DND-41 (cell line): ENCODE measurements at regions not wholly inside any gene's neighbourhood (a gene's known extent, or its start where the extent isn't known, plus 50 kb on each side); places are given as distances from the start of the nearest gene placed in this dataset.

Source experiments
- CTCF ChIP-seq: IDR thresholded peaks from 2 replicates; pipeline ENCODE4 v1.5.1; 2012; ENCODE audit warnings: borderline replicate concordance, low read length, moderate library complexity, mild to moderate bottlenecking; ENCODE audit not compliant: poor library complexity, severe bottlenecking; ENCODE audit errors: extremely low read depth
- EZH2 ChIP-seq: IDR thresholded peaks from 3 replicates; pipeline ENCODE4 v1.6.1; 2012; ENCODE audit warnings: borderline replicate concordance, low read depth, mild to moderate bottlenecking, moderate library complexity, low read length, inconsistent platforms; ENCODE audit not compliant: severe bottlenecking

GRCh38 chrX:150236327-150236726, 126.8 kb upstream of the MAMLD1 start:
- TF ChIP-seq CTCF, result no peak
- no peak for TF ChIP-seq EZH2
